Epithelial cell of esophagus (primary cell): ENCODE measurements at regions not wholly inside any gene's neighbourhood (a gene's known extent, or its start where the extent isn't known, plus 50 kb on each side); places are given as distances from the start of the nearest gene placed in this dataset.

Experiments
- DNase-seq: peaks from one replicate; pipeline ENCODE4 v3.0.0; 2010; ENCODE audit warnings: low read depth
- H3K4me3 ChIP-seq: 2 replicates; pipeline ENCODE4 v1.5.1; 2011; ENCODE audit warnings: mild to moderate bottlenecking, low read length, control low read depth
- CTCF ChIP-seq: IDR thresholded peaks from 2 replicates; pipeline ENCODE4 v1.5.1; 2011; ENCODE audit warnings: low read depth, mild to moderate bottlenecking, low read length, control low read depth, inconsistent platforms; ENCODE audit not compliant: insufficient read depth; ENCODE audit errors: missing control alignments

DNA sequence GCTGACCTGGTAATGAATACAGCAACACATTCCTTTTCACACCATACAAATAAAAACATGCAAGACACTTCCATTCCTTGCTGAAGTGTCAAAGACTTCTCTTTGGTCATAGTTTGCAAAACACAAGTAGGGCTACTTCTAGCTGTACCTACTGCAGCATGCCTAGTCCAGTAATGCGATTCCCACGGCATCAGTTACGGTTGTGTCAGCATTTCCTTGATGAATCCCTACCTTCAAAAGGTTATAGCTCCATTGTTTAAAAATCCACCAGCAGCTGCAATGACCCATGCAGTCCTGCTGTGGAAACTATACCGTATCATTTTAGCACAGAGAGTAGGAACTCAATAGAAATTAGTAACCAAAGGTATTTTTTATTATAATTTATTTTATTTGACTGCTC lies 1371.5 kb downstream of the EPHA7 start:
- TF ChIP-seq CTCF: no peak

DNA sequence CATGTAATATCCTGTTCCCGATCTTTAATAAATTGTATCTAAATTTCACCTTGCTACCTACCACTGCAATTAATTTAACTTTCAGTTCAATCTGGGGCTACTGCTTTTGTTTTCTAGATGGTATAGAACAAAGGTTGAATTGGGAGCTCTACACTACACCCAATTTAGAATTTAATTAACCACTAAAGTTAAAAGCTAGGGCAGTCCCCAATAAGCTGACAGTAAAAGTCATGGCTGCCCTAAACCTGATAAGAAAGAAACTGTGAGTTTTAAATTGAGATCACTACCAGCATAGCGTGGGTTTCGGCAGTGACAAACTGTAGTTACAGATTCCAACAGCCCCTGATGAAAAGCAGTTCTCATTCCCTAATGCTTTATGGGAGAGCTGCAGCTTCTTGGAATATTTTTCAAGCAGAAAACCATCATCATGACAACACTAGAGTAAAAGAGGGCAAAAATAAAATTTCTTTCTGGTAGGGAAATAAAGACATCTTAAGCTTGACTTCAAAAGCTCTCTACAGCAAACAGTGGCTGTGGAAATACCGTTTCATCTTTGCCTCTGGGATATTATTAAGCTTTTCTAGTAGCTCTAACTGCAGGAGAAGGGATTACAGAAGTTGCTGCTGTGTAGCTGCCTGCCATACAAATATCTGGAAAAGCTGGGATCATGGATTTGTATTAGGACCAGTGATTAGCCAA lies 1372.1 kb downstream of the EPHA7 start:
- TF ChIP-seq CTCF: no peak
- H3K4me3 ChIP-seq: no peak overlapping the region
- DNase-seq: no peak

More for the DNA sequence above, 1371.5 kb downstream of the EPHA7 start:
- no peak for DNase-seq
- H3K4me3 ChIP-seq: no peak overlapping the region

DNA sequence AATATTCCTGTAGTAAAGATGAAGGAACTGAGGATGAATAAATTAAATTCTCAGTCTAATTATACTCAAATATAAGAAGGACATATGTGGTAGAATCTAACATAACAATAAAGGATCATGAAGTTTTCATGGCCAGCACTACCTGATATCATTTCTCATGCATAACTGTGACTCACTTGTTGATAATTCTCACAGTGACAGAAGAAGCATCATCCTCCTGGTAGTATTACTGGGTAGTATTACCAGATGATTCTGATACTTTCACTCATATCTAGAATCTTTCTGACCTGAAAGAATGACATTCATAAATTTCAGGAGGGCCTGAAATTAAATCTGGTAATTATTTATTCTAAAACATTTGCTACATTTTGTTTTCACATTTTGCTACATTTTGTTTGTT lies 1375.0 kb downstream of the EPHA7 start:
- TF ChIP-seq CTCF: no peak
- DNase-seq: no peak

GRCh38 chr6:92043777-92044176 lies 1375.6 kb downstream of the EPHA7 start:
- DNase-seq: no peak
- no peak for TF ChIP-seq CTCF
- H3K4me3 ChIP-seq: no peak overlapping the region

More for the DNA sequence above, 1375.0 kb downstream of the EPHA7 start:
- H3K4me3 ChIP-seq: no peak overlapping the region

GRCh38 chr6:92026878-92027277 lies 1392.5 kb downstream of the EPHA7 start:
- TF ChIP-seq CTCF: no peak
- no peak for DNase-seq
- H3K4me3 ChIP-seq: no peak overlapping the region

GRCh38 chr6:92024881-92025280 lies 1394.5 kb downstream of the EPHA7 start:
- H3K4me3 ChIP-seq: no peak overlapping the region
- TF ChIP-seq CTCF: no peak
- no peak for DNase-seq

DNA sequence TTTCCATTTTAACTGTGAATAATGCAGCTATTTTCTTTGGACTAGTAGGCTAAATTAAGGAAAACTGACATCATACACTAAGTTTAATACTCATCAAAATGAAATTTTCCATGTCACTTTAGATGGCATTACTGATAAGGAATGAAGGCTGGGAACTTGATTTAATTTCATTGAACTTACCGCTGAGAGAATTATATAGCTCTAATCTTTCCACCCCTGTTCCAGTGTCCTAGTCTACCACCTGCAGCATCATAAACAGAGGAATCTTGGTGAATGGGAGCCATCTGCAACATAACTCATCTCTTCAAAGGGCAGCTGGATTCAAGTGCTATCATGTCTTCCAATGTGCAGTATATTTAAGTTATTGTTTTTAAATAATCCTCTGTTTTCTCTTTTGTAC lies 1395.2 kb downstream of the EPHA7 start:
- TF ChIP-seq CTCF: no peak
- H3K4me3 ChIP-seq: no peak overlapping the region
- no peak for DNase-seq
